ENCODE measurements at regions not wholly inside any gene's neighbourhood (a gene's known extent, or its start where the extent isn't known, plus 50 kb on each side); places are given as distances from the start of the nearest gene placed in this dataset.

GRCh38 chr2:145029873-145030272, 510.0 kb upstream of the ZEB2 start:
- DNase-seq (ENCODE audit: low read depth in 4 of 4, low spot score in 1 of 4): no peak

GRCh38 chr2:145029081-145029480, 509.2 kb upstream of the ZEB2 start:
- DNase-seq (ENCODE audit: low read depth in 4 of 4, low spot score in 1 of 4): no peak

GRCh38 chr2:145028101-145028920, 508.4 kb upstream of the ZEB2 start:
- no peak for DNase-seq (ENCODE audit: low read depth in 4 of 4, low spot score in 1 of 4)

DNA sequence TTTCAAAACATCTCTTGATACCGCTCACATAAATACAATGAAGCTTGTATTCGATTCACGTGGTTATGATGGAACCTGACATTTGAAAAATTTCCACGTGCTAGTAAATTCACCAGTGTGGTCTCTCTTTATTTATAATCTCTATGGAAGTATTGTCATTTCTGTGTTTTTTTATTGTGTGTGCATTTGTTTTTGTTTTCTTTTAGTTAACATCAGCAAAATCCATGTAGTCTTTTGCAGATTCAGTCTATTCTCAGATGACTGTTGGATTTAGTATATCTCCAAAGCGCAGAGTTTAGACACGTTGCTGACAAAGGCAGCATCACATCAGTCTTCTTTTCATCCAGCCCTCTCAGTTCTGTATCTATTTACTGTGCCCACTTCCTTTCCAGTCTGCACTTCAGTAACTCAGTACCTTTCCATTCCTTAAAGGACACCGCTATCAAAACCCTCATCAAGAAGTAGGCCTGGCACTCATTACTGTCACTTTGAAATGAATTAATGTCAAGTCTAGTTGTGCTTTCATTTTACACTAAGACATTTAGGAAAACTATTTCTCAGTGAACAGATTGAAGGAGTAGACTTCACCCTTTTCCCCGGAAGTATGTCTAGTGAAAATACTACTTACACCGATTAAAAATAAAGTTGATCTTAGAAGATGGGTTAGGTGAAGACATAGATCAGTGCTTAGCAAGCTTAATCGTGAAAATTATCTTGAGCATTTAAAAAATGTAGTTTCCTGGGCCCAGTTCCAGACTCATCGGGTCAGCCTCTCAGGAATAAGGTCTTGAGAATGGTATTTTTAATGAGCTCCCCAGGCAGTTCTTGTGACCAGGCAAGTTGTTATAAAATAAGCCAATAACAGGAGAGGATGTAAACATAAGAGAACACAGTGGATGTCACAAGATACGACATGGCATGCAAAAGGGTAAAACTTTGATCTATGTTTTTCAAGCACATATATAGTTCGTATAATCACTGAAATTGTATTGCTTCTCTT, 506.8 kb upstream of the ZEB2 start:
- no peak for DNase-seq (ENCODE audit: low read depth in 4 of 4, low spot score in 1 of 4)

GRCh38 chr2:145025382-145025781, 505.5 kb upstream of the ZEB2 start:
- DNase-seq (ENCODE audit: low read depth in 4 of 4, low spot score in 1 of 4): no peak

DNA sequence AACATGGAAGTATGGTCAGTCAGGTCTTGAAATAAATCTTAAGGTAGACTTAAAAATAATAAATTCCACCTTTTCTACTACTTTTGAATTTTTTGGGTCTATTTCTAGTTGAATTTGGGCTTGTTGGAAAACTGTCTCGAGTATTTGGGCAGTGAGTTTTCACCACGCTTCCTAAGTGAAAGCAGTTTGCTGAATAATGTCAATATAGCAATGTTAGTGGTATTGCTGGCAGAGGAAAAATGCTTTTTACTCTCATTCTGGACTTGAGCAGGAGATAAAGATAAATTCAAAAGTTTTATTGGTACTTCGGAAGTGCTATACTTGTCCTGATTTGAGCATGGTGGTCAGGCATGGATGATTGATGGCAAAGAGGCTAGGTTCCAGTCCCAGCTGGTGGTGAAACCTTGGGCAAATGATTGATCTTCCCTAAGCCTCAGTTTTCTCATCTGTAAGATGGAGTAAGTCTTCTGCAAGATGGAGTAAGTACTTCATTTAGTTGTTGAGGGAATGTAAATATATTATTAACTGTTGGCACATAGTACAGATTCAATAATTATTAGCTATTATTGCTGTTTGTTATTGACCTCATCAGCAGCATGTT, 503.5 kb upstream of the ZEB2 start:
- DNase-seq (ENCODE audit: low read depth in 4 of 4, low spot score in 1 of 4): no peak

DNA sequence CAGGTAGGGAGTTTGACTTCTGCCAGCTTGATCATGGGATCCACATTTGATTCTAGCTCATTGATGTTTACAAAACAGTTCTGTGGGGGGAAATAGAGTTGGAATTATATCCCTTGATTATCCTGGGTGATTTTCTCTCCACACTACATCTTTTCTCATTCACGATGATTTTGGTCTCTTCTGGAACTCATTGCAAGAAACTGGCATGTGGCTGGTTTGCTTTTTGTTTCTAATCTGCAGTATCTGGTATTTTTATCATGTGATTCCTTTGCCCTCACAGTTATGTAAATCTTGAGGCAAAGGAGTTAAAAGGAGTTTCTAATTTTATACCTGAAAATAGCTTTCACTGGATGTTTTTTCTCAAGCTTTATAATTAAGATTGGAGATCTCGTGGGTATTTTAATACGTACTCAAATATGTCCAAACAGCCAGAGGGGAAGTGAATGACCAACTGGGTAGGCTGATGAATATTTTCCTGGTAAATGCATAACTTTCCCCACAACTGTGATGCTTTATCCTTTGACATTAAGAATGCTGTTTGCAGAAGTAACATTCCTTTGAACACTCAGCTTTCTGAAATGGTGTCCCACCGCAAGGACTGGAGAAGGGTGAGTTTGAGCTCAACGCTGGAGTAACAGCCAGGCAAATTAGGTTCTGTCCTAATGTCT, 502.9 kb upstream of the ZEB2 start:
- no peak for DNase-seq (ENCODE audit: low read depth in 4 of 4, low spot score in 1 of 4)

GRCh38 chr2:145021962-145022665, 502.2 kb upstream of the ZEB2 start:
- DNase-seq (ENCODE audit: low read depth in 4 of 4, low spot score in 1 of 4): no peak

DNA sequence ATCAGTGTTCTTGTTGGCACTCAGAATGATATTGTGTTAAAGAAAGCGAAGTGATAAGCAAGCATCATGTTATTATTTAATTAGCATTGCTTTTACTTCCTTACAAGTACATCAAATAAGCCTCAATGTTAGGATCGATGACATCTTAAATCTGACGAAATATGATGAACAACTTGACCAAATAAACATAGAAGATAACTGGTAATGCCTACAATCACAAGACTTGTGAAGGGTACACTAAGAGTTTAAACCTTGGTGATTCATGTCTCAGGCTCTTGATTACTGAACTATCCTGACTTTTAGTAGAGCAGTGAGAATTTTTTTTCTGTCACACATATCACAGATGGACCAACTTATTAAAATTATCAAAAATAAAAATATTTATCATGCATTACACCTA, 500.8 kb upstream of the ZEB2 start:
- no peak for DNase-seq (ENCODE audit: low read depth in 4 of 4, low spot score in 1 of 4)

DNA sequence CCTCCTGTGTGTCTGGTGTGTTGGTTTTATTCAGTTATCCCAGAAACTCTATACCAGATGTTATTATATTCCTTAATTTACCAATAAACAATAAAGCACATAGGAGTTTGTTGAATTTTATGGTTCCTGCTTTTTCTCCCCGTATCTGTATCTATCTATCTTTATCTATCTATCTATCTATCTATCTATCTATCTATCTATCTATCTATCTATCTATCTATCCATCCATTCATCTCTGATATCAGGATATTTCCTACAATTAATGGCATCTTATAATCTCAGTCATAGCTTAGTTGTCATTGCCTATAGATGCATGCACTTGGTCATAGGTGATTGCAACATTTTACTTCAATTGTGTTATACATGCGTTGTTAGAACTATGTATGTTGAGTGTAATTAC, 500.2 kb upstream of the ZEB2 start:
- no peak for DNase-seq (ENCODE audit: low read depth in 4 of 4, low spot score in 1 of 4)

GRCh38 chr2:145018502-145018901, 498.6 kb upstream of the ZEB2 start:
- DNase-seq (ENCODE audit: low read depth in 4 of 4, low spot score in 1 of 4): no peak

GRCh38 chr2:145017149-145017548, 497.2 kb upstream of the ZEB2 start:
- DNase-seq (ENCODE audit: low read depth in 4 of 4, low spot score in 1 of 4): no peak

- no peak for DNase-seq (ENCODE audit: low read depth in 4 of 4, low spot score in 1 of 4)
Observed at GRCh38 chr2:145016711-145017110, 496.8 kb upstream of the ZEB2 start.

- no peak for DNase-seq (ENCODE audit: low read depth in 4 of 4, low spot score in 1 of 4)
Observed at GRCh38 chr2:145015561-145015960, 495.6 kb upstream of the ZEB2 start.

DNA sequence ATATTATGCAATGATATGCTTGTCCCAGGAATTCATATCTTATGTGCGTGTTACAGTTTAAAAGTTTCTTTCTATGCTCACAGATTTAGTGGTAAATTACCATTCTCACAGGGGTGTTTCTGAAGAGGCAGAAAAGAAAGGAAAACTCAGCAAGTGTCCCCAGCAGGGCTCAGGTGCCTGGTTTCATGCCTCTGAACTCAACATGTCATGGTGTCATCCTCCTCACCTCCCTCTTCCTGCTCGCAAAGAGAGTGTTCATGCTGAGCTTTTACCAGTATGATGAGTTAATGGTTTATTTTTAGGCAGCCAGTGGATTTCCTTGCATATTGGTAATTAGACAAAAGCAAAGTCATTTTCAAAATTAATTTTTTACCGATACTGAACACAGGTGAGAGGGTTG, 492.9 kb upstream of the ZEB2 start:
- DNase-seq (ENCODE audit: low read depth in 4 of 4, low spot score in 1 of 4): no peak

GRCh38 chr2:145012214-145012670, 492.3 kb upstream of the ZEB2 start:
- DNase-seq (ENCODE audit: low read depth in 4 of 4, low spot score in 1 of 4): no peak

GRCh38 chr2:145010635-145011034, 490.7 kb upstream of the ZEB2 start:
- DNase-seq (ENCODE audit: low read depth in 4 of 4, low spot score in 1 of 4): no peak

DNA sequence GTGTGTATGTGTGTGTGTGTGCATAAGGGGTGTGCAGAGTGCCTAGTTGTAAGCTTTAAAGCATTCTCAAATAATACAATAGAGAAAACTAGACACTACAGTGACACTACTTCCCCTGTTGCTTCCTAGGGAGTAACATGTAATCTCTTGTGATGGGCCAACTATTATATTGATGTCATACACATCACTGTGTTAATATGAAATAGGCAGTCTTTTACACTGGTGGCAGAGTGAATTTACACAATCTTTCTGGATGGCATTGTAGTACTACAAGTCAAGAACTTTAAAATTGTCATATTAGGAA, 488.0 kb upstream of the ZEB2 start:
- no peak for DNase-seq (ENCODE audit: low read depth in 4 of 4, low spot score in 1 of 4)

- no peak for DNase-seq (ENCODE audit: low read depth in 4 of 4, low spot score in 1 of 4)
Observed at GRCh38 chr2:145007093-145007959, 487.4 kb upstream of the ZEB2 start.

DNA sequence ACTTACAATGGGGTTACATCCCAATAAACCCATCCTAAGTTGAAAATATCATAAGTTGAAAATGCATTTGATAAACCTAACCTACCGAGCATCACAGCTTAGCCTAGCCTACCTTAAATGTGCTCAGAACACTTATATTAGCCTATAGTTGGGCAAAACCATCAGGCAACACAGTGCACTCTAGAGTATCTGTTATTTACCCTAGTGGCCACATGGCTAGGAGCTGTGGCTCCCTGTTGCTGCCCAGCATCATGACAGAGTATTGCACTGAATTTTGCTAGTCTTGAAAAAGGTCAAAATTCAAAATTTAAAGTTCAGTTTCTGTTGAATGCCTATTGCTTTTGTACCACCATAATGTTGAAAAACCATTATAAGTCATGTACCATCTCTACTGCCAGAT, 482.7 kb upstream of the ZEB2 start:
- DNase-seq (ENCODE audit: low read depth in 4 of 4, low spot score in 1 of 4): no peak

All from stimulated activated CD4-positive, alpha-beta T cell treated with anti-CD3 and anti-CD28 coated beads, Interleukin-1b, Interleukin-23, amount 100 ng/mL, for 24 hours (primary cell).